Tibial nerve (tissue), 3 donors: ENCODE measurements at regions not wholly inside any gene's neighbourhood (a gene's known extent, or its start where the extent isn't known, plus 50 kb on each side); places are given as distances from the start of the nearest gene placed in this dataset.

Experiments used
- CTCF ChIP-seq, 5 experiments: fragments of 200-600 bp in 3 of 5; fragments of 450-650 bp in 2 of 5; sonication (generic) in 3 of 5; IDR thresholded peaks; one replicate each; pipeline ENCODE4 v1.5.1; 2016 to 2019; ENCODE audit warnings: antibody characterized with exemption in 5 of 5, mild to moderate bottlenecking in 3 of 5, moderate library complexity in 2 of 5
- POLR2A ChIP-seq, 2 donors: fragments of 450-650 bp; IDR thresholded peaks; one replicate each; pipeline ENCODE4 v1.6.1; 2017; ENCODE audit warnings: antibody characterized with exemption in 2 of 2, mild to moderate bottlenecking in 2 of 2, moderate library complexity in 2 of 2

GRCh38 chr10:16120563-16120962 lies 260.3 kb upstream of the MINDY3 start:
- TF ChIP-seq CTCF (IDR thresholded peaks at IDR 0.05) (no peak), POLR2A (IDR thresholded peaks at IDR 0.05) (no peak)
